GM12878 (cell line): ENCODE measurements at regions not wholly inside any gene's neighbourhood (a gene's known extent, or its start where the extent isn't known, plus 50 kb on each side); places are given as distances from the start of the nearest gene placed in this dataset.
A peak's percentile ranks its signal among the peaks of the same experiment; 100 is the strongest.

Experiments
- CBX3 ChIP-seq: fragments of 200-600 bp; sonication (generic); IDR thresholded peaks from 2 replicates; pipeline ENCODE4 v1.6.1; 2016; ENCODE audit warnings: low read depth, borderline replicate concordance
- CHD4 ChIP-seq: fragments of 200-600 bp; sonication (generic); IDR thresholded peaks from 2 replicates; pipeline ENCODE4 v1.6.1; 2016; ENCODE audit warnings: mild to moderate bottlenecking
- ESRRA ChIP-seq: IDR thresholded peaks from 2 replicates; pipeline ENCODE4 v1.6.1; 2012; ENCODE audit warnings: mild to moderate bottlenecking, low read length, improper control_type of control experiment
- EZH2 ChIP-seq: IDR thresholded peaks from 2 replicates; pipeline ENCODE4 v1.6.1; 2012; ENCODE audit warnings: low read depth, mild to moderate bottlenecking, control low read depth, inconsistent platforms, low read length, borderline replicate concordance; ENCODE audit not compliant: control insufficient read depth
- FOXK2 ChIP-seq: fragments of 450-650 bp; IDR thresholded peaks from 2 replicates; pipeline ENCODE4 v1.6.1; 2017; ENCODE audit warnings: mild to moderate bottlenecking, moderate library complexity
- KDM1A ChIP-seq: fragments of 200-600 bp; sonication (generic); IDR thresholded peaks from 2 replicates; pipeline ENCODE4 v1.6.1; 2016; ENCODE audit warnings: borderline replicate concordance
- PKNOX1 ChIP-seq: fragments of 450-650 bp; IDR thresholded peaks from 2 replicates; pipeline ENCODE4 v1.6.1; 2016; ENCODE audit warnings: mild to moderate bottlenecking
- PML ChIP-seq: IDR thresholded peaks from 2 replicates; pipeline ENCODE4 v1.6.1; 2012; ENCODE audit warnings: low read length, inconsistent platforms
- PRDM15 ChIP-seq: fragments of 450-650 bp; formaldehyde crosslinking; IDR thresholded peaks from 2 replicates; pipeline ENCODE4 v1.4.0; 2020; ENCODE audit warnings: mild to moderate bottlenecking, moderate library complexity
- RUNX3 ChIP-seq: IDR thresholded peaks from 2 replicates; pipeline ENCODE4 v1.6.1; 2012; ENCODE audit warnings: low read length, inconsistent platforms
- SPI1 ChIP-seq: IDR thresholded peaks from 2 replicates; pipeline ENCODE4 v1.6.1; 2011; ENCODE audit warnings: low read depth, mild to moderate bottlenecking, low read length, moderate library complexity, borderline replicate concordance; ENCODE audit not compliant: insufficient read depth
- SUPT20H ChIP-seq: IDR thresholded peaks from 2 replicates; pipeline ENCODE4 v1.6.1; 2011; ENCODE audit warnings: low read depth, mild to moderate bottlenecking, low read length, moderate library complexity, borderline replicate concordance; ENCODE audit not compliant: control insufficient read depth
- TCF12 ChIP-seq: IDR thresholded peaks from 2 replicates; pipeline ENCODE4 v1.6.1; 2011; ENCODE audit warnings: low read depth, mild to moderate bottlenecking, low read length
- TCF7 ChIP-seq: IDR thresholded peaks from 2 replicates; pipeline ENCODE4 v1.6.1; 2014; ENCODE audit warnings: antibody characterized with exemption, borderline replicate concordance
- USF2 ChIP-seq: IDR thresholded peaks from 2 replicates; pipeline ENCODE4 v1.6.1; 2011; ENCODE audit warnings: low read depth, low read length, improper control_type of control experiment, borderline replicate concordance
- ZNF592 ChIP-seq: fragments of 450-650 bp; IDR thresholded peaks from 2 replicates; pipeline ENCODE4 v1.6.1; 2017; ENCODE audit warnings: mild to moderate bottlenecking, moderate library complexity
- ZNF687 ChIP-seq: fragments of 450-650 bp; IDR thresholded peaks from 2 replicates; pipeline ENCODE4 v1.6.1; 2017; ENCODE audit warnings: mild to moderate bottlenecking, moderate library complexity
- ZSCAN29 ChIP-seq: fragments of 450-650 bp; IDR thresholded peaks from 2 replicates; pipeline ENCODE4 v1.6.1; 2017; ENCODE audit warnings: mild to moderate bottlenecking, moderate library complexity

GRCh38 chr5:88979244-88979643 is 96.3 kb upstream of the MEF2C start (continued):
- no peak for TF ChIP-seq ZNF687
- TF ChIP-seq TCF7 = no peak
- peak; percentile 86 for TF ChIP-seq RUNX3
- no peak for TF ChIP-seq TCF12
- no peak for TF ChIP-seq CHD4
- no peak for TF ChIP-seq PKNOX1
- TF ChIP-seq ESRRA = no peak
- TF ChIP-seq PRDM15 (CRISPR knock-in tag) = no peak
- peak; percentile 52; the same call in 1 of the 2 replicates for TF ChIP-seq PML
- TF ChIP-seq FOXK2 = no peak
- no peak for TF ChIP-seq SUPT20H
- TF ChIP-seq CBX3 = no peak
- TF ChIP-seq USF2 = no peak
- no peak for TF ChIP-seq ZNF592
- TF ChIP-seq KDM1A = no peak
- TF ChIP-seq ZSCAN29 = no peak
- no peak for TF ChIP-seq EZH2
- no peak for TF ChIP-seq SPI1
